NB4 (cell line): ENCODE measurements at regions not wholly inside any gene's neighbourhood (a gene's known extent, or its start where the extent isn't known, plus 50 kb on each side); places are given as distances from the start of the nearest gene placed in this dataset.

Experiments
- MYC ChIP-seq: IDR thresholded peaks from 2 replicates; pipeline ENCODE4 v1.6.1; 2011; ENCODE audit warnings: low read depth, low read length
- POLR2A ChIP-seq: IDR thresholded peaks from 2 replicates; pipeline ENCODE4 v1.6.1; 2011; ENCODE audit warnings: mild to moderate bottlenecking; ENCODE audit not compliant: insufficient read length; ENCODE audit errors: extremely low read depth
- TF ChIP-seq, protein P1 (sequence below): IDR thresholded peaks from one replicate; pipeline ENCODE4 v1.5.1; 2012; ENCODE audit warnings: low read depth, low read length

DNA sequence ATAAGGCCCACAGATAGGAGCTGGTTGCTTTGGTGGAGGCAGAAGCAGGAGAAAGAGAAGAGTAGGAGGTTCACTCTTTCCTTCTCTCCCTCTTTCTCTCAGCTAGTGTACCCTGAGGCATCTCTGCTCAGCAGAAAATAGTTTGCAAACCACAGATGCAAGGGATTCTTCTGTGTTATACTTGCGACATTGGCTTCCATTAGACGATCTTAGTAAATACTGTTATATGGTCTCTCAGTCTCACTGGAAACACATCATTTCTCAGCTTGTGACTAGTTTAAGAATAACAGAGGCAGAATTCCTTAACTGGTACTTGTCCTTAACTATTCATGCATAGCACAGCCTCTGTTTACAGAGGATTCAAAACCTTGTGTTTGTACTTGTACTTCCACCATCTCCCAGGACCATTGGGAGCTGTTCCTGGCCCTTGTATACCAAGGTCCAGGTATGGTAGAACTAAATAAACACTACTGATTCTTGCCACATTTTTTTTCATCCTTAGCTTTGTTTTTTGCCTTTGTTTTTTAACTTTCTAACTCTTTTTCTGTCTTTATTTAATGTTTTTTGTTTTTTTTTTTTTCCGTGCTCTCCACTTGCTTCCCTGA lies 218.2 kb downstream of the OTOR start:
- TF ChIP-seq, protein P1, sequence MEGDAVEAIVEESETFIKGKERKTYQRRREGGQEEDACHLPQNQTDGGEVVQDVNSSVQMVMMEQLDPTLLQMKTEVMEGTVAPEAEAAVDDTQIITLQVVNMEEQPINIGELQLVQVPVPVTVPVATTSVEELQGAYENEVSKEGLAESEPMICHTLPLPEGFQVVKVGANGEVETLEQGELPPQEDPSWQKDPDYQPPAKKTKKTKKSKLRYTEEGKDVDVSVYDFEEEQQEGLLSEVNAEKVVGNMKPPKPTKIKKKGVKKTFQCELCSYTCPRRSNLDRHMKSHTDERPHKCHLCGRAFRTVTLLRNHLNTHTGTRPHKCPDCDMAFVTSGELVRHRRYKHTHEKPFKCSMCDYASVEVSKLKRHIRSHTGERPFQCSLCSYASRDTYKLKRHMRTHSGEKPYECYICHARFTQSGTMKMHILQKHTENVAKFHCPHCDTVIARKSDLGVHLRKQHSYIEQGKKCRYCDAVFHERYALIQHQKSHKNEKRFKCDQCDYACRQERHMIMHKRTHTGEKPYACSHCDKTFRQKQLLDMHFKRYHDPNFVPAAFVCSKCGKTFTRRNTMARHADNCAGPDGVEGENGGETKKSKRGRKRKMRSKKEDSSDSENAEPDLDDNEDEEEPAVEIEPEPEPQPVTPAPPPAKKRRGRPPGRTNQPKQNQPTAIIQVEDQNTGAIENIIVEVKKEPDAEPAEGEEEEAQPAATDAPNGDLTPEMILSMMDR, result no peak
- TF ChIP-seq POLR2A (no peak), MYC (no peak)
